Panc1 (cell line): ENCODE measurements at regions not wholly inside any gene's neighbourhood (a gene's known extent, or its start where the extent isn't known, plus 50 kb on each side); places are given as distances from the start of the nearest gene placed in this dataset.

Source experiments
- ATAC-seq: fragments of 200-7000 bp; cut with Tn5 transposase; 2 replicates; pipeline ENCODE4 v1.9.1; 2020; ENCODE audit warnings: mild to moderate bottlenecking, moderate library complexity
- BruUV-seq: library from RNA; stranded (reverse); fragments of 400-500 nt; replicated peaks from 2 replicates; lab custom pipeline; 2021; lab: Mats Ljungman, UMichigan
- CTCF ChIA-PET: fragments of 300-600 bp; sonication (Branson Sonifier 250); formaldehyde crosslinking; loops from one replicate; lab custom pipeline; 2022; ENCODE audit warnings: antibody characterized with exemption; lab: Charles Lee
- POLR2A ChIA-PET: fragments of 300-600 bp; sonication (Branson Sonifier 250); formaldehyde crosslinking; loops from one replicate; lab custom pipeline; 2022; ENCODE audit warnings: antibody characterized with exemption; lab: Charles Lee
- DNase-seq: peaks from one replicate; pipeline ENCODE4 v3.0.0-alpha.2; 2010; ENCODE audit warnings: low read depth, low spot score
- H3K27ac ChIP-seq: 2 replicates; pipeline ENCODE4 v1.5.1; 2011; ENCODE audit warnings: mild to moderate bottlenecking, low read length, inconsistent platforms
- H3K27me3 ChIP-seq: fragments of 200-500 bp; sonication (Bioruptor generic); 2 replicates; pipeline ENCODE4 v1.6.0; 2014; ENCODE audit warnings: low read length, inconsistent platforms; ENCODE audit not compliant: control insufficient read depth, insufficient read depth
- H3K36me3 ChIP-seq: fragments of 200-500 bp; sonication (Bioruptor generic); 2 replicates; pipeline ENCODE4 v1.5.1; 2014; ENCODE audit warnings: inconsistent platforms, mild to moderate bottlenecking, low read length, moderate library complexity; ENCODE audit not compliant: control insufficient read depth, insufficient read depth
- H3K4me1 ChIP-seq: 2 replicates; pipeline ENCODE4 v1.5.1; 2011; ENCODE audit warnings: inconsistent platforms, mild to moderate bottlenecking, low read length, moderate library complexity; ENCODE audit not compliant: control insufficient read depth, insufficient read depth
- H3K4me3 ChIP-seq, 2 experiments: 2 replicates each; pipeline ENCODE4 v1.5.1; 2011 to 2012; ENCODE audit warnings: low read depth in 2 of 2, low read length in 2 of 2, mild to moderate bottlenecking in 2 of 2, inconsistent platforms in 1 of 2, moderate library complexity in 1 of 2
- H3K9me3 ChIP-seq: fragments of 200-500 bp; sonication (Bioruptor generic); 2 replicates; pipeline ENCODE4 v1.5.1; 2014; ENCODE audit warnings: low read depth, mild to moderate bottlenecking, inconsistent platforms, low read length, moderate library complexity; ENCODE audit not compliant: control insufficient read depth, insufficient read depth
- CTCF ChIP-seq: fragments of 450-650 bp; IDR thresholded peaks from 2 replicates; pipeline ENCODE4 v1.5.1; 2017; ENCODE audit warnings: mild to moderate bottlenecking
- POLR2AphosphoS5 ChIP-seq: IDR thresholded peaks from 2 replicates; pipeline ENCODE4 v1.6.1; 2012; ENCODE audit warnings: mild to moderate bottlenecking, low read depth, low read length, moderate library complexity
- REST ChIP-seq, 2 experiments: IDR thresholded peaks; 2 replicates each; pipeline ENCODE4 v1.6.1; 2011 to 2012; ENCODE audit warnings: low read depth in 2 of 2, control low read depth in 1 of 2, low read length in 1 of 2, mild to moderate bottlenecking in 1 of 2, moderate library complexity in 1 of 2; ENCODE audit not compliant: insufficient read depth in 1 of 2
- SIN3A ChIP-seq: IDR thresholded peaks from 2 replicates; pipeline ENCODE4 v1.6.1; 2012; ENCODE audit warnings: low read depth, mild to moderate bottlenecking, low read length, moderate library complexity, borderline replicate concordance; ENCODE audit not compliant: insufficient read depth
- TCF7L2 ChIP-seq: IDR thresholded peaks from 2 replicates; pipeline ENCODE4 v1.6.1; 2011; ENCODE audit warnings: mild to moderate bottlenecking, low read depth, low read length, inconsistent platforms
- in situ Hi-C: cut with HindIII; loops from 2 replicates; pipeline ENCODE4 v1.10.0; 2016; ENCODE audit warnings: low sequenced_read_pairs, low pct_unique_long_range_greater_than_20kb
- intact Hi-C: fragments of 100-400 bp; cut with micrococcal nuclease; formaldehyde crosslinking; loops from one replicate; pipeline ENCODE4 v1.10.0; 2022; ENCODE audit not compliant: unreplicated experiment

GRCh38 chr10:35819736-35820135 lies 177.6 kb upstream of the FZD8 start:
- no TSS peak for BruUV-seq
- H3K9me3 ChIP-seq, result no peaks in the 10 kb centered on the region
- no peaks in the 10 kb centered on the region for H3K27me3 ChIP-seq
- ChIA-PET POLR2A (no interaction called here), CTCF (no interaction called here)
- intact Hi-C loops (no loop called here), in situ Hi-C loops (no loop called here)
- DNase-seq, result no peak
- ATAC-seq, result no peak
- no peak overlapping the region for H3K27ac ChIP-seq
- H3K4me3 ChIP-seq, result no peak overlapping the region
- TF ChIP-seq TCF7L2 (no peak), SIN3A (no peak), REST (IDR thresholded peaks at IDR 0.05; ENCODE audit: insufficient read depth in 1 of 2, low read depth in 2 of 2, low read length in 1 of 2) (no peak), POLR2AphosphoS5 (no peak), CTCF (no peak)
- H3K36me3 ChIP-seq, result no peaks in the 10 kb centered on the region
- no peaks in the 10 kb centered on the region for H3K4me1 ChIP-seq

- in situ Hi-C loops, result no loop called here
- DNase-seq, result no peak
- CTCF ChIA-PET, result no interaction called here
These were observed 176.9 kb upstream of the FZD8 start for GRCh38 chr10:35819011-35819410.

More at GRCh38 chr10:35819011-35819410, 176.9 kb upstream of the FZD8 start:
- no TSS peak for BruUV-seq
- H3K27me3 ChIP-seq, result no peaks in the 10 kb centered on the region
- POLR2A ChIA-PET, result no interaction called here
- intact Hi-C loops, result no loop called here
- H3K4me1 ChIP-seq, result no peaks in the 10 kb centered on the region
- H3K36me3 ChIP-seq, result no peaks in the 10 kb centered on the region
- no peak overlapping the region for H3K27ac ChIP-seq
- no peak for ATAC-seq
- TF ChIP-seq REST (IDR thresholded peaks at IDR 0.05; ENCODE audit: insufficient read depth in 1 of 2, low read depth in 2 of 2, low read length in 1 of 2) (no peak), CTCF (no peak), TCF7L2 (no peak), POLR2AphosphoS5 (no peak), SIN3A (no peak)
- no peak overlapping the region for H3K4me3 ChIP-seq
- no peaks in the 10 kb centered on the region for H3K9me3 ChIP-seq
